ENCODE measurements at regions not wholly inside any gene's neighbourhood (a gene's known extent, or its start where the extent isn't known, plus 50 kb on each side); places are given as distances from the start of the nearest gene placed in this dataset.

GRCh38 chr9:1337169-1337568, 287.0 kb downstream of the DMRT2 start:
- H3K4me1 Mint-ChIP-seq (ENCODE audit: low read depth): no peaks in the 10 kb centered on the region
- H3K4me3 Mint-ChIP-seq (ENCODE audit: unreplicated experiment): no peak overlapping the region
- no peak overlapping the region for H3K27ac Mint-ChIP-seq (ENCODE audit: unreplicated experiment)
- H3K36me3 Mint-ChIP-seq (ENCODE audit: low read depth): no peaks in the 10 kb centered on the region
- peaks cover 28% of the 10 kb centered on the region for H3K9me3 Mint-ChIP-seq (ENCODE audit: low read depth)
- H3K27me3 Mint-ChIP-seq (ENCODE audit: low read depth): no peaks in the 10 kb centered on the region
- no peak for DNase-seq (ENCODE audit: low spot score)
- no peak for TF ChIP-seq CTCF (IDR thresholded peaks at IDR 0.05)

GRCh38 chr9:1340390-1340789, 290.2 kb downstream of the DMRT2 start:
- Mint-ChIP-seq H3K36me3 (ENCODE audit: low read depth) (no peaks in the 10 kb centered on the region), H3K9me3 (ENCODE audit: low read depth) (peaks cover 41% of the 10 kb centered on the region)
- TF ChIP-seq CTCF (IDR thresholded peaks at IDR 0.05): no peak

GRCh38 chr9:1353291-1353690, 303.1 kb downstream of the DMRT2 start:
- Mint-ChIP-seq H3K27me3 (ENCODE audit: low read depth) (no peaks in the 10 kb centered on the region), H3K4me3 (ENCODE audit: unreplicated experiment) (no peak overlapping the region), H3K36me3 (ENCODE audit: low read depth) (no peaks in the 10 kb centered on the region), H3K9me3 (ENCODE audit: low read depth) (peaks cover 35% of the 10 kb centered on the region), H3K4me1 (ENCODE audit: low read depth) (no peaks in the 10 kb centered on the region), H3K27ac (ENCODE audit: unreplicated experiment) (no peak overlapping the region)
- no peak for DNase-seq (ENCODE audit: low spot score)
- TF ChIP-seq CTCF (IDR thresholded peaks at IDR 0.05): no peak

More at GRCh38 chr9:1340390-1340789, 290.2 kb downstream of the DMRT2 start:
- no peaks in the 10 kb centered on the region for H3K27me3 Mint-ChIP-seq (ENCODE audit: low read depth)
- H3K4me1 Mint-ChIP-seq (ENCODE audit: low read depth): no peaks in the 10 kb centered on the region
- DNase-seq (ENCODE audit: low spot score): no peak
- H3K27ac Mint-ChIP-seq (ENCODE audit: unreplicated experiment): no peak overlapping the region
- no peak overlapping the region for H3K4me3 Mint-ChIP-seq (ENCODE audit: unreplicated experiment)

- peaks cover 40% of the 10 kb centered on the region for H3K9me3 Mint-ChIP-seq (ENCODE audit: low read depth)
- H3K27me3 Mint-ChIP-seq (ENCODE audit: low read depth): no peaks in the 10 kb centered on the region
- no peak overlapping the region for H3K4me3 Mint-ChIP-seq (ENCODE audit: unreplicated experiment)
- DNase-seq (ENCODE audit: low spot score): no peak
- no peaks in the 10 kb centered on the region for H3K36me3 Mint-ChIP-seq (ENCODE audit: low read depth)
- no peak for TF ChIP-seq CTCF (IDR thresholded peaks at IDR 0.05)
- no peak overlapping the region for H3K27ac Mint-ChIP-seq (ENCODE audit: unreplicated experiment)
- no peaks in the 10 kb centered on the region for H3K4me1 Mint-ChIP-seq (ENCODE audit: low read depth)
Observed at GRCh38 chr9:1354086-1354485, 303.9 kb downstream of the DMRT2 start.

- Mint-ChIP-seq H3K9me3 (ENCODE audit: low read depth) (peaks cover 40% of the 10 kb centered on the region), H3K4me1 (ENCODE audit: low read depth) (no peaks in the 10 kb centered on the region)
- no peak for TF ChIP-seq CTCF (IDR thresholded peaks at IDR 0.05)
Observed at GRCh38 chr9:1354606-1355005, 304.4 kb downstream of the DMRT2 start.

More at GRCh38 chr9:1354606-1355005, 304.4 kb downstream of the DMRT2 start:
- H3K27ac Mint-ChIP-seq (ENCODE audit: unreplicated experiment): no peak overlapping the region
- H3K4me3 Mint-ChIP-seq (ENCODE audit: unreplicated experiment): no peak overlapping the region
- DNase-seq (ENCODE audit: low spot score): no peak
- H3K27me3 Mint-ChIP-seq (ENCODE audit: low read depth): no peaks in the 10 kb centered on the region
- no peaks in the 10 kb centered on the region for H3K36me3 Mint-ChIP-seq (ENCODE audit: low read depth)
